MM.1S (cell line): ENCODE measurements at regions not wholly inside any gene's neighbourhood (a gene's known extent, or its start where the extent isn't known, plus 50 kb on each side); places are given as distances from the start of the nearest gene placed in this dataset.

ENCODE experiments used
- CTCF ChIP-seq: fragments of 300-600 bp; sonication (generic); IDR thresholded peaks from 2 replicates; pipeline ENCODE4 v1.5.1; 2016; ENCODE audit warnings: antibody characterized with exemption, low read length, mixed read lengths
- EZH2 ChIP-seq: fragments of 300-600 bp; sonication (generic); optimal IDR thresholded peaks from 2 replicates; pipeline ENCODE3; 2017; ENCODE audit warnings: low read depth, mild to moderate bottlenecking, antibody characterized with exemption, low read length, mixed read lengths
- EZH2phosphoT487 ChIP-seq: fragments of 300-600 bp; sonication (generic); IDR thresholded peaks from 2 replicates; pipeline ENCODE4 v1.6.1; 2018; ENCODE audit warnings: antibody characterized with exemption, low read length

- TF ChIP-seq CTCF (no peak), EZH2 (no peak), EZH2phosphoT487 (no peak)
These were observed 83.8 kb upstream of the AKR1E2 start for GRCh38 chr10:4742217-4742616.
